ENCODE measurements at regions not wholly inside any gene's neighbourhood (a gene's known extent, or its start where the extent isn't known, plus 50 kb on each side); places are given as distances from the start of the nearest gene placed in this dataset.
"Not testable (repeated sequence)": the region's sequence is repeated elsewhere in the genome, so short reads cannot be mapped to it uniquely, and the experiment has no call there.

- not testable (repeated sequence) for TF ChIP-seq CTCF (IDR thresholded peaks at IDR 0.05); ZFX (IDR thresholded peaks at IDR 0.05; ENCODE audit: borderline replicate concordance)
These were observed 684.8 kb upstream of the TPTE start for GRCh38 chr21:9836547-9836946.
